ENCODE measurements at regions not wholly inside any gene's neighbourhood (a gene's known extent, or its start where the extent isn't known, plus 50 kb on each side); places are given as distances from the start of the nearest gene placed in this dataset.

- TF ChIP-seq RAD21 (IDR thresholded peaks at IDR 0.05; ENCODE audit: low read length): no peak
- no peak for TF ChIP-seq CHD1 (IDR thresholded peaks at IDR 0.05; ENCODE audit: low read depth, low read length)
- TF ChIP-seq POLR2A (IDR thresholded peaks at IDR 0.05; ENCODE audit: low read depth, low read length): no peak
- no peak for TF ChIP-seq CTCF (conservative IDR thresholded peaks at IDR 0.05; ENCODE audit: low read depth, low read length)
- TF ChIP-seq, protein P1, sequence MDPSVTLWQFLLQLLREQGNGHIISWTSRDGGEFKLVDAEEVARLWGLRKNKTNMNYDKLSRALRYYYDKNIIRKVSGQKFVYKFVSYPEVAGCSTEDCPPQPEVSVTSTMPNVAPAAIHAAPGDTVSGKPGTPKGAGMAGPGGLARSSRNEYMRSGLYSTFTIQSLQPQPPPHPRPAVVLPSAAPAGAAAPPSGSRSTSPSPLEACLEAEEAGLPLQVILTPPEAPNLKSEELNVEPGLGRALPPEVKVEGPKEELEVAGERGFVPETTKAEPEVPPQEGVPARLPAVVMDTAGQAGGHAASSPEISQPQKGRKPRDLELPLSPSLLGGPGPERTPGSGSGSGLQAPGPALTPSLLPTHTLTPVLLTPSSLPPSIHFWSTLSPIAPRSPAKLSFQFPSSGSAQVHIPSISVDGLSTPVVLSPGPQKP (IDR thresholded peaks at IDR 0.05; ENCODE audit: borderline replicate concordance, low read depth, low read length): no peak
- TF ChIP-seq MAZ (IDR thresholded peaks at IDR 0.05; ENCODE audit: borderline replicate concordance, low read depth, low read length): no peak
These were observed 184.0 kb upstream of the ANK2 start for GRCh38 chr4:112865443-112865842.

Measured in IMR-90 (cell line).